ENCODE measurements at regions not wholly inside any gene's neighbourhood (a gene's known extent, or its start where the extent isn't known, plus 50 kb on each side); places are given as distances from the start of the nearest gene placed in this dataset.
A peak's percentile ranks its signal among the peaks of the same experiment; 100 is the strongest.

DNA sequence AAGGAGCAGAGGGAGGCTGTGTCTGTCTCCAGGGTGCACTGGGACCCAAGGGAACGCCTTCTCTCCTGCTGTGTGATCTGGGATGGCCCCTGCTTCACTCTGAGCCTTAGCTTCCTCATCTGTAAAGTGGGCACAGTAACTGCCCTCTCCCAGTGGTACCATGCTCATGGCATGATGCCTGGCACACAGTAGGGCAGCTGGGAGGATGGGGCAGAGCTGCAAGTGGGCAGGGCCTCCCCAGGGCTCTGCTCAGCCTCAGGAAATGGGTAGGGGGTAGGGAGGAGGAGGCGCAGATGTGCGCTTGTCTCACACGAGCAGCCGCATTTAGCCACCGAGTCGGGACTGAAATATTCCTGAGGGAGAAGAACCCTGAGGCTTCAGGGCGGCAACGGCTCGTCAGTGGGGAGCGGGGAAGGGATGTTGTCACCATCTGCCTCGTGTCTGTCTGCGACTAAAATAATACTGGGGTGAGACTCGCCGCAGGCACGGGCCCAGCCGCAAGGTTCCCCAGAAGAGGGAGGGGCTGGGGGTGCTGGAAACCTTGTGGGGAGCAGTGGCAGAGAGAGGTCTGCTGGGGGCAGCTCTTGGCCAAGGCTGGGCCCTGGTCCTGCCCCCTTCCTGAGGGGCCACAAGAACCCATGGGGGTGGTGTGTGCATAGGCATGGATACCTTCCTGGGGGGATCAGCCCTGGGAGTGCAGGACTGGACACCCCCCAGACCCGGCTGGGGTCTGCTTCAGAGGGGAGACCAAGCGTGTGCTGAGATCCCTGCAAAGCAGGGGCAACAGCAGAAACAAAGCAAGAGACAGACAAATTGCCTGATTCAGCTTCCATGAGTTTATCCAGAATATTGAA, 55.2 kb upstream of the PSD2 start (continued):
- no peak for TF ChIP-seq YY1 (IDR thresholded peaks at IDR 0.05; ENCODE audit: low read depth, low read length)
- TF ChIP-seq HDAC6 (IDR thresholded peaks at IDR 0.05; ENCODE audit: unreplicated experiment), result no peak
- TF ChIP-seq KLF5 (IDR thresholded peaks at IDR 0.05; ENCODE audit: partially characterized antibody), result no peak
- TF ChIP-seq, protein P1, sequence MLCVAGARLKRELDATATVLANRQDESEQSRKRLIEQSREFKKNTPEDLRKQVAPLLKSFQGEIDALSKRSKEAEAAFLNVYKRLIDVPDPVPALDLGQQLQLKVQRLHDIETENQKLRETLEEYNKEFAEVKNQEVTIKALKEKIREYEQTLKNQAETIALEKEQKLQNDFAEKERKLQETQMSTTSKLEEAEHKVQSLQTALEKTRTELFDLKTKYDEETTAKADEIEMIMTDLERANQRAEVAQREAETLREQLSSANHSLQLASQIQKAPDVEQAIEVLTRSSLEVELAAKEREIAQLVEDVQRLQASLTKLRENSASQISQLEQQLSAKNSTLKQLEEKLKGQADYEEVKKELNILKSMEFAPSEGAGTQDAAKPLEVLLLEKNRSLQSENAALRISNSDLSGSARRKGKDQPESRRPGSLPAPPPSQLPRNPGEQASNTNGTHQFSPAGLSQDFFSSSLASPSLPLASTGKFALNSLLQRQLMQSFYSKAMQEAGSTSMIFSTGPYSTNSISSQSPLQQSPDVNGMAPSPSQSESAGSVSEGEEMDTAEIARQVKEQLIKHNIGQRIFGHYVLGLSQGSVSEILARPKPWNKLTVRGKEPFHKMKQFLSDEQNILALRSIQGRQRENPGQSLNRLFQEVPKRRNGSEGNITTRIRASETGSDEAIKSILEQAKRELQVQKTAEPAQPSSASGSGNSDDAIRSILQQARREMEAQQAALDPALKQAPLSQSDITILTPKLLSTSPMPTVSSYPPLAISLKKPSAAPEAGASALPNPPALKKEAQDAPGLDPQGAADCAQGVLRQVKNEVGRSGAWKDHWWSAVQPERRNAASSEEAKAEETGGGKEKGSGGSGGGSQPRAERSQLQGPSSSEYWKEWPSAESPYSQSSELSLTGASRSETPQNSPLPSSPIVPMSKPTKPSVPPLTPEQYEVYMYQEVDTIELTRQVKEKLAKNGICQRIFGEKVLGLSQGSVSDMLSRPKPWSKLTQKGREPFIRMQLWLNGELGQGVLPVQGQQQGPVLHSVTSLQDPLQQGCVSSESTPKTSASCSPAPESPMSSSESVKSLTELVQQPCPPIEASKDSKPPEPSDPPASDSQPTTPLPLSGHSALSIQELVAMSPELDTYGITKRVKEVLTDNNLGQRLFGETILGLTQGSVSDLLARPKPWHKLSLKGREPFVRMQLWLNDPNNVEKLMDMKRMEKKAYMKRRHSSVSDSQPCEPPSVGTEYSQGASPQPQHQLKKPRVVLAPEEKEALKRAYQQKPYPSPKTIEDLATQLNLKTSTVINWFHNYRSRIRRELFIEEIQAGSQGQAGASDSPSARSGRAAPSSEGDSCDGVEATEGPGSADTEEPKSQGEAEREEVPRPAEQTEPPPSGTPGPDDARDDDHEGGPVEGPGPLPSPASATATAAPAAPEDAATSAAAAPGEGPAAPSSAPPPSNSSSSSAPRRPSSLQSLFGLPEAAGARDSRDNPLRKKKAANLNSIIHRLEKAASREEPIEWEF (IDR thresholded peaks at IDR 0.05; ENCODE audit: insufficient replicate concordance, low read depth, low read length), result no peak
- no peak for TF ChIP-seq TBL1XR1 (IDR thresholded peaks at IDR 0.05; ENCODE audit: low read depth, low read length)
- TF ChIP-seq SP1 (IDR thresholded peaks at IDR 0.05; ENCODE audit: low read depth, low read length), result no peak
- TF ChIP-seq, protein P2, sequence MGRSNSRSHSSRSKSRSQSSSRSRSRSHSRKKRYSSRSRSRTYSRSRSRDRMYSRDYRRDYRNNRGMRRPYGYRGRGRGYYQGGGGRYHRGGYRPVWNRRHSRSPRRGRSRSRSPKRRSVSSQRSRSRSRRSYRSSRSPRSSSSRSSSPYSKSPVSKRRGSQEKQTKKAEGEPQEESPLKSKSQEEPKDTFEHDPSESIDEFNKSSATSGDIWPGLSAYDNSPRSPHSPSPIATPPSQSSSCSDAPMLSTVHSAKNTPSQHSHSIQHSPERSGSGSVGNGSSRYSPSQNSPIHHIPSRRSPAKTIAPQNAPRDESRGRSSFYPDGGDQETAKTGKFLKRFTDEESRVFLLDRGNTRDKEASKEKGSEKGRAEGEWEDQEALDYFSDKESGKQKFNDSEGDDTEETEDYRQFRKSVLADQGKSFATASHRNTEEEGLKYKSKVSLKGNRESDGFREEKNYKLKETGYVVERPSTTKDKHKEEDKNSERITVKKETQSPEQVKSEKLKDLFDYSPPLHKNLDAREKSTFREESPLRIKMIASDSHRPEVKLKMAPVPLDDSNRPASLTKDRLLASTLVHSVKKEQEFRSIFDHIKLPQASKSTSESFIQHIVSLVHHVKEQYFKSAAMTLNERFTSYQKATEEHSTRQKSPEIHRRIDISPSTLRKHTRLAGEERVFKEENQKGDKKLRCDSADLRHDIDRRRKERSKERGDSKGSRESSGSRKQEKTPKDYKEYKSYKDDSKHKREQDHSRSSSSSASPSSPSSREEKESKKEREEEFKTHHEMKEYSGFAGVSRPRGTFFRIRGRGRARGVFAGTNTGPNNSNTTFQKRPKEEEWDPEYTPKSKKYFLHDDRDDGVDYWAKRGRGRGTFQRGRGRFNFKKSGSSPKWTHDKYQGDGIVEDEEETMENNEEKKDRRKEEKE (IDR thresholded peaks at IDR 0.05), result no peak
- TF ChIP-seq BACH1 (IDR thresholded peaks at IDR 0.05; ENCODE audit: borderline replicate concordance), result peak; percentile 46; the same call in 1 of the 2 replicates
- no peak for TF ChIP-seq POU2F2 (IDR thresholded peaks at IDR 0.05; ENCODE audit: borderline replicate concordance, low read depth, low read length)
- TF ChIP-seq ZBED1 (IDR thresholded peaks at IDR 0.05; ENCODE audit: borderline replicate concordance), result no peak
- TF ChIP-seq PAX5 (IDR thresholded peaks at IDR 0.05; ENCODE audit: borderline replicate concordance, low read depth, low read length), result no peak; the same call in 1 of the 2 replicates
- no peak for TF ChIP-seq TAF1 (IDR thresholded peaks at IDR 0.05; ENCODE audit: borderline replicate concordance, low read depth, low read length)
- peak; percentile 53 for TF ChIP-seq SMARCA5 (IDR thresholded peaks at IDR 0.05)
- no peak for TF ChIP-seq TCF12 (IDR thresholded peaks at IDR 0.05; ENCODE audit: low read depth, low read length)
- peak; percentile 81 for TF ChIP-seq IKZF1 (conservative IDR thresholded peaks at IDR 0.05)
- TF ChIP-seq, protein P3, sequence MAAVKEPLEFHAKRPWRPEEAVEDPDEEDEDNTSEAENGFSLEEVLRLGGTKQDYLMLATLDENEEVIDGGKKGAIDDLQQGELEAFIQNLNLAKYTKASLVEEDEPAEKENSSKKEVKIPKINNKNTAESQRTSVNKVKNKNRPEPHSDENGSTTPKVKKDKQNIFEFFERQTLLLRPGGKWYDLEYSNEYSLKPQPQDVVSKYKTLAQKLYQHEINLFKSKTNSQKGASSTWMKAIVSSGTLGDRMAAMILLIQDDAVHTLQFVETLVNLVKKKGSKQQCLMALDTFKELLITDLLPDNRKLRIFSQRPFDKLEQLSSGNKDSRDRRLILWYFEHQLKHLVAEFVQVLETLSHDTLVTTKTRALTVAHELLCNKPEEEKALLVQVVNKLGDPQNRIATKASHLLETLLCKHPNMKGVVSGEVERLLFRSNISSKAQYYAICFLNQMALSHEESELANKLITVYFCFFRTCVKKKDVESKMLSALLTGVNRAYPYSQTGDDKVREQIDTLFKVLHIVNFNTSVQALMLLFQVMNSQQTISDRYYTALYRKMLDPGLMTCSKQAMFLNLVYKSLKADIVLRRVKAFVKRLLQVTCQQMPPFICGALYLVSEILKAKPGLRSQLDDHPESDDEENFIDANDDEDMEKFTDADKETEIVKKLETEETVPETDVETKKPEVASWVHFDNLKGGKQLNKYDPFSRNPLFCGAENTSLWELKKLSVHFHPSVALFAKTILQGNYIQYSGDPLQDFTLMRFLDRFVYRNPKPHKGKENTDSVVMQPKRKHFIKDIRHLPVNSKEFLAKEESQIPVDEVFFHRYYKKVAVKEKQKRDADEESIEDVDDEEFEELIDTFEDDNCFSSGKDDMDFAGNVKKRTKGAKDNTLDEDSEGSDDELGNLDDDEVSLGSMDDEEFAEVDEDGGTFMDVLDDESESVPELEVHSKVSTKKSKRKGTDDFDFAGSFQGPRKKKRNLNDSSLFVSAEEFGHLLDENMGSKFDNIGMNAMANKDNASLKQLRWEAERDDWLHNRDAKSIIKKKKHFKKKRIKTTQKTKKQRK (IDR thresholded peaks at IDR 0.05; ENCODE audit: low read depth, low read length), result no peak
- TF ChIP-seq SUZ12 (IDR thresholded peaks at IDR 0.05; ENCODE audit: unreplicated experiment), result no peak
- no peak for TF ChIP-seq ZNF207 (IDR thresholded peaks at IDR 0.05; ENCODE audit: borderline replicate concordance)
- no peak for TF ChIP-seq STAT3 (IDR thresholded peaks at IDR 0.05; ENCODE audit: low read depth, low read length)
- TF ChIP-seq ZNF274 (IDR thresholded peaks at IDR 0.05; ENCODE audit: insufficient read depth, insufficient read length), result no peak

Measured in GM12878 (cell line).